ENCODE measurements at regions not wholly inside any gene's neighbourhood (a gene's known extent, or its start where the extent isn't known, plus 50 kb on each side); places are given as distances from the start of the nearest gene placed in this dataset.

- Histone ChIP-seq H3K18ac (ENCODE audit: low read length) (no peak overlapping the region), H3K79me1 (ENCODE audit: low read length) (no peaks in the 10 kb centered on the region), H3K9me3 (ENCODE audit: insufficient read depth, low read depth, low read length) (no peaks in the 10 kb centered on the region), H3K27me3 (ENCODE audit: insufficient read depth, low read length) (no peaks in the 10 kb centered on the region), H2AFZ (ENCODE audit: insufficient read depth, low read length, poor library complexity) (no peak overlapping the region), H3K23ac (ENCODE audit: low read length) (no peak overlapping the region), H2BK120ac (ENCODE audit: insufficient read depth, low read length, poor library complexity) (no peak overlapping the region), H2AK5ac (ENCODE audit: low read length) (no peak overlapping the region), H4K8ac (ENCODE audit: low read depth, low read length) (no peak overlapping the region), H3K4me3 (ENCODE audit: low read depth, low read length) (no peak overlapping the region), H4K12ac (ENCODE audit: low read depth, low read length) (no peak overlapping the region), H3K79me2 (ENCODE audit: control insufficient read depth, insufficient read depth, low read length, poor library complexity) (no peaks in the 10 kb centered on the region), H3K9ac (ENCODE audit: low read length) (no peak overlapping the region), H3K4me1 (ENCODE audit: control insufficient read depth in 1 of 2, insufficient read depth in 2 of 2, low read length in 2 of 2) (no peaks in the 10 kb centered on the region), H4K91ac (ENCODE audit: low read depth, low read length) (no peak overlapping the region), H3K4me2 (ENCODE audit: low read length) (no peak overlapping the region), H2BK12ac (ENCODE audit: low read length) (no peak overlapping the region), H3K27ac (ENCODE audit: low read depth, low read length) (no peak overlapping the region), H3K14ac (ENCODE audit: low read length) (no peak overlapping the region), H3K36me3 (ENCODE audit: control insufficient read depth in 1 of 2, insufficient read depth in 2 of 2, low read length in 2 of 2) (no peaks in the 10 kb centered on the region), H3K4ac (ENCODE audit: low read depth, low read length) (no peak overlapping the region), H2BK5ac (ENCODE audit: low read depth, low read length, poor library complexity) (no peak overlapping the region)
- no peak for DNase-seq
- no CpG with 5 or more reads among the region's 1 CpG for WGBS (ENCODE audit: extremely low coverage, insufficient coverage, insufficient read length)
Measured at GRCh38 chr14:29089849-29090248, 323.3 kb downstream of the FOXG1 start.

- no CpG with 5 or more reads among the region's 4 CpGs for WGBS (ENCODE audit: extremely low coverage, insufficient coverage, insufficient read length)
- no peak overlapping the region for H2AK5ac ChIP-seq (ENCODE audit: low read length)
- no peak for DNase-seq
- no peaks in the 10 kb centered on the region for H3K9me3 ChIP-seq (ENCODE audit: insufficient read depth, low read depth, low read length)
- H3K23ac ChIP-seq (ENCODE audit: low read length) = no peak overlapping the region
- no peaks in the 10 kb centered on the region for H3K79me1 ChIP-seq (ENCODE audit: low read length)
- H4K12ac ChIP-seq (ENCODE audit: low read depth, low read length) = no peak overlapping the region
- H3K27ac ChIP-seq (ENCODE audit: low read depth, low read length) = no peak overlapping the region
- H3K4me2 ChIP-seq (ENCODE audit: low read length) = no peak overlapping the region
- H2BK120ac ChIP-seq (ENCODE audit: insufficient read depth, low read length, poor library complexity) = no peak overlapping the region
- no peaks in the 10 kb centered on the region for H3K27me3 ChIP-seq (ENCODE audit: insufficient read depth, low read length)
- no peaks in the 10 kb centered on the region for H3K4me1 ChIP-seq (ENCODE audit: control insufficient read depth in 1 of 2, insufficient read depth in 2 of 2, low read length in 2 of 2)
- H3K4ac ChIP-seq (ENCODE audit: low read depth, low read length) = no peak overlapping the region
- H3K36me3 ChIP-seq (ENCODE audit: control insufficient read depth in 1 of 2, insufficient read depth in 2 of 2, low read length in 2 of 2) = no peaks in the 10 kb centered on the region
- no peak overlapping the region for H3K18ac ChIP-seq (ENCODE audit: low read length)
- H3K9ac ChIP-seq (ENCODE audit: low read length) = no peak overlapping the region
- no peaks in the 10 kb centered on the region for H3K79me2 ChIP-seq (ENCODE audit: control insufficient read depth, insufficient read depth, low read length, poor library complexity)
- H2AFZ ChIP-seq (ENCODE audit: insufficient read depth, low read length, poor library complexity) = no peak overlapping the region
- no peak overlapping the region for H3K4me3 ChIP-seq (ENCODE audit: low read depth, low read length)
- no peak overlapping the region for H2BK5ac ChIP-seq (ENCODE audit: low read depth, low read length, poor library complexity)
- H3K14ac ChIP-seq (ENCODE audit: low read length) = no peak overlapping the region
- H2BK12ac ChIP-seq (ENCODE audit: low read length) = no peak overlapping the region
- no peak overlapping the region for H4K91ac ChIP-seq (ENCODE audit: low read depth, low read length)
- no peak overlapping the region for H4K8ac ChIP-seq (ENCODE audit: low read depth, low read length)
Measured at GRCh38 chr14:29092121-29092520, 325.5 kb downstream of the FOXG1 start.

- no peak overlapping the region for H3K18ac ChIP-seq (ENCODE audit: low read length)
- H3K27me3 ChIP-seq (ENCODE audit: insufficient read depth, low read length) = no peaks in the 10 kb centered on the region
- no peak overlapping the region for H4K8ac ChIP-seq (ENCODE audit: low read depth, low read length)
- H2BK12ac ChIP-seq (ENCODE audit: low read length) = no peak overlapping the region
- no peak for DNase-seq
- no peak overlapping the region for H3K14ac ChIP-seq (ENCODE audit: low read length)
- H4K91ac ChIP-seq (ENCODE audit: low read depth, low read length) = no peak overlapping the region
- no peaks in the 10 kb centered on the region for H3K79me2 ChIP-seq (ENCODE audit: control insufficient read depth, insufficient read depth, low read length, poor library complexity)
- no peak overlapping the region for H2AK5ac ChIP-seq (ENCODE audit: low read length)
- no peak overlapping the region for H4K12ac ChIP-seq (ENCODE audit: low read depth, low read length)
- no peaks in the 10 kb centered on the region for H3K9me3 ChIP-seq (ENCODE audit: insufficient read depth, low read depth, low read length)
- no peak overlapping the region for H2AFZ ChIP-seq (ENCODE audit: insufficient read depth, low read length, poor library complexity)
- H2BK120ac ChIP-seq (ENCODE audit: insufficient read depth, low read length, poor library complexity) = no peak overlapping the region
- no CpG with 5 or more reads among the region's 1 CpG for WGBS (ENCODE audit: extremely low coverage, insufficient coverage, insufficient read length)
- H3K36me3 ChIP-seq (ENCODE audit: control insufficient read depth in 1 of 2, insufficient read depth in 2 of 2, low read length in 2 of 2) = no peaks in the 10 kb centered on the region
- H3K9ac ChIP-seq (ENCODE audit: low read length) = no peak overlapping the region
- no peak overlapping the region for H3K4me2 ChIP-seq (ENCODE audit: low read length)
- no peak overlapping the region for H3K4me3 ChIP-seq (ENCODE audit: low read depth, low read length)
- no peaks in the 10 kb centered on the region for H3K79me1 ChIP-seq (ENCODE audit: low read length)
- H3K4me1 ChIP-seq (ENCODE audit: control insufficient read depth in 1 of 2, insufficient read depth in 2 of 2, low read length in 2 of 2) = no peaks in the 10 kb centered on the region
- H3K27ac ChIP-seq (ENCODE audit: low read depth, low read length) = no peak overlapping the region
- no peak overlapping the region for H3K4ac ChIP-seq (ENCODE audit: low read depth, low read length)
- H3K23ac ChIP-seq (ENCODE audit: low read length) = no peak overlapping the region
- H2BK5ac ChIP-seq (ENCODE audit: low read depth, low read length, poor library complexity) = no peak overlapping the region
Measured at GRCh38 chr14:29097476-29097875, 330.9 kb downstream of the FOXG1 start.

- DNase-seq = no peak
- Histone ChIP-seq H2AFZ (ENCODE audit: insufficient read depth, low read length, poor library complexity) (no peak overlapping the region), H2BK5ac (ENCODE audit: low read depth, low read length, poor library complexity) (no peak overlapping the region), H4K91ac (ENCODE audit: low read depth, low read length) (no peak overlapping the region), H2BK120ac (ENCODE audit: insufficient read depth, low read length, poor library complexity) (no peak overlapping the region), H3K23ac (ENCODE audit: low read length) (no peak overlapping the region), H3K4me1 (ENCODE audit: control insufficient read depth in 1 of 2, insufficient read depth in 2 of 2, low read length in 2 of 2) (no peaks in the 10 kb centered on the region), H3K79me2 (ENCODE audit: control insufficient read depth, insufficient read depth, low read length, poor library complexity) (no peaks in the 10 kb centered on the region), H3K4me2 (ENCODE audit: low read length) (no peak overlapping the region), H2BK12ac (ENCODE audit: low read length) (no peak overlapping the region), H3K4ac (ENCODE audit: low read depth, low read length) (no peak overlapping the region), H3K14ac (ENCODE audit: low read length) (no peak overlapping the region), H2AK5ac (ENCODE audit: low read length) (no peak overlapping the region), H4K12ac (ENCODE audit: low read depth, low read length) (no peak overlapping the region), H3K4me3 (ENCODE audit: low read depth, low read length) (no peak overlapping the region), H3K27me3 (ENCODE audit: insufficient read depth, low read length) (no peaks in the 10 kb centered on the region), H3K9me3 (ENCODE audit: insufficient read depth, low read depth, low read length) (no peaks in the 10 kb centered on the region), H3K18ac (ENCODE audit: low read length) (no peak overlapping the region), H3K36me3 (ENCODE audit: control insufficient read depth in 1 of 2, insufficient read depth in 2 of 2, low read length in 2 of 2) (no peaks in the 10 kb centered on the region), H3K9ac (ENCODE audit: low read length) (no peak overlapping the region), H3K79me1 (ENCODE audit: low read length) (no peaks in the 10 kb centered on the region), H4K8ac (ENCODE audit: low read depth, low read length) (no peak overlapping the region), H3K27ac (ENCODE audit: low read depth, low read length) (no peak overlapping the region)
- WGBS (ENCODE audit: extremely low coverage, insufficient coverage, insufficient read length) = no CpG with 5 or more reads among the region's 4 CpGs
Measured at GRCh38 chr14:29098656-29099055, 332.1 kb downstream of the FOXG1 start.
